ENCODE measurements at regions not wholly inside any gene's neighbourhood (a gene's known extent, or its start where the extent isn't known, plus 50 kb on each side); places are given as distances from the start of the nearest gene placed in this dataset.

- TF ChIP-seq TAF1 (IDR thresholded peaks at IDR 0.05; ENCODE audit: low read depth) (no peak), EP300 (IDR thresholded peaks at IDR 0.05; ENCODE audit: borderline replicate concordance) (no peak), EGR1 (IDR thresholded peaks at IDR 0.05) (no peak), RAD21 (IDR thresholded peaks at IDR 0.05; ENCODE audit: low read depth) (no peak), MAX (IDR thresholded peaks at IDR 0.05) (no peak), TCF12 (IDR thresholded peaks at IDR 0.05; ENCODE audit: low read depth) (no peak), NFIC (IDR thresholded peaks at IDR 0.05) (no peak)
- TF ChIP-seq, protein P1, sequence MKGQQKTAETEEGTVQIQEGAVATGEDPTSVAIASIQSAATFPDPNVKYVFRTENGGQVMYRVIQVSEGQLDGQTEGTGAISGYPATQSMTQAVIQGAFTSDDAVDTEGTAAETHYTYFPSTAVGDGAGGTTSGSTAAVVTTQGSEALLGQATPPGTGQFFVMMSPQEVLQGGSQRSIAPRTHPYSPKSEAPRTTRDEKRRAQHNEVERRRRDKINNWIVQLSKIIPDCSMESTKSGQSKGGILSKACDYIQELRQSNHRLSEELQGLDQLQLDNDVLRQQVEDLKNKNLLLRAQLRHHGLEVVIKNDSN (IDR thresholded peaks at IDR 0.05) = no peak
Observed at GRCh38 chr14:98278800-98279199, 993.2 kb downstream of the BCL11B start.
